WTC11 (cell line): ENCODE measurements at regions not wholly inside any gene's neighbourhood (a gene's known extent, or its start where the extent isn't known, plus 50 kb on each side); places are given as distances from the start of the nearest gene placed in this dataset.

Experiments used
- ATAC-seq: fragments of 200-7000 bp; cut with Tn5 transposase; 2 replicates; pipeline ENCODE4 v1.10.0; 2021; ENCODE audit warnings: mild to moderate bottlenecking, moderate library complexity
- CTCF ChIA-PET: fragments of 300-600 bp; sonication (Branson Sonifier 250); formaldehyde crosslinking; loops from one replicate; lab custom pipeline; 2021; ENCODE audit warnings: antibody characterized with exemption; lab: Charles Lee
- POLR2A ChIA-PET: fragments of 350-600 bp; sonication (Branson Sonifier 250); formaldehyde crosslinking; loops from one replicate; lab custom pipeline; 2021; ENCODE audit warnings: antibody characterized with exemption; lab: Charles Lee
- DNase-seq: peaks from one replicate; pipeline ENCODE4 v3.0.0; 2021; ENCODE audit warnings: low spot score
- H3K27ac Mint-ChIP-seq: 2 replicates; pipeline ENCODE4 v1.8.0; 2021; ENCODE audit warnings: mixed read lengths
- H3K27me3 Mint-ChIP-seq: 2 replicates; pipeline ENCODE4 v1.8.0; 2021; ENCODE audit warnings: low read depth, mild to moderate bottlenecking, moderate library complexity, mixed read lengths
- H3K36me3 Mint-ChIP-seq: 2 replicates; pipeline ENCODE4 v1.8.0; 2021; ENCODE audit warnings: mixed read lengths
- H3K4me1 Mint-ChIP-seq: 2 replicates; pipeline ENCODE4 v1.8.0; 2022; ENCODE audit warnings: mixed read lengths
- H3K4me3 Mint-ChIP-seq: 2 replicates; pipeline ENCODE4 v1.8.0; 2021; ENCODE audit warnings: mild to moderate bottlenecking, moderate library complexity, mixed read lengths
- H3K9me3 Mint-ChIP-seq: 2 replicates; pipeline ENCODE4 v1.8.0; 2021; ENCODE audit warnings: mixed read lengths
- E2F1 ChIP-seq: sonication (generic); formaldehyde crosslinking; IDR thresholded peaks from 2 replicates; pipeline ENCODE4 v1.8.0; 2022; ENCODE audit warnings: mild to moderate bottlenecking, missing genetic modification reagents
- ERG ChIP-seq: fragments of 250-450 bp; sonication (Bioruptor Pico); IDR thresholded peaks from 2 replicates; pipeline ENCODE4 v1.8.0; 2021; ENCODE audit warnings: mild to moderate bottlenecking
- FOXK1 ChIP-seq: sonication (generic); formaldehyde crosslinking; IDR thresholded peaks from 2 replicates; pipeline ENCODE4 v1.8.0; 2022; ENCODE audit warnings: mild to moderate bottlenecking, moderate library complexity, missing genetic modification reagents
- HMGA2 ChIP-seq: fragments of 250-450 bp; sonication (Bioruptor Pico); IDR thresholded peaks from 2 replicates; pipeline ENCODE4 v1.4.0; 2021; ENCODE audit warnings: mild to moderate bottlenecking, moderate library complexity
- IRF2 ChIP-seq: sonication (generic); formaldehyde crosslinking; IDR thresholded peaks from 2 replicates; pipeline ENCODE4 v1.8.0; 2022; ENCODE audit warnings: low read depth, missing genetic modification reagents, borderline replicate concordance
- JAZF1 ChIP-seq: fragments of 250-450 bp; sonication (Bioruptor Pico); IDR thresholded peaks from 2 replicates; pipeline ENCODE4 v1.9.0; 2021; ENCODE audit warnings: moderate library complexity, mild to moderate bottlenecking, inconsistent platforms
- JUN ChIP-seq: sonication (generic); formaldehyde crosslinking; IDR thresholded peaks from 2 replicates; pipeline ENCODE4 v1.8.0; 2023; ENCODE audit warnings: mild to moderate bottlenecking, missing genetic modification reagents
- MLX ChIP-seq: sonication (generic); formaldehyde crosslinking; IDR thresholded peaks from 2 replicates; pipeline ENCODE4 v1.8.1; 2023; ENCODE audit warnings: mild to moderate bottlenecking, missing genetic modification reagents, moderate library complexity
- MYBL2 ChIP-seq: sonication (generic); formaldehyde crosslinking; IDR thresholded peaks from 2 replicates; pipeline ENCODE4 v1.8.1; 2023; ENCODE audit warnings: mild to moderate bottlenecking, moderate library complexity, missing genetic modification reagents
- OVOL2 ChIP-seq: fragments of 250-450 bp; sonication (Bioruptor Pico); IDR thresholded peaks from 2 replicates; pipeline ENCODE4 v1.9.0; 2021; ENCODE audit warnings: mild to moderate bottlenecking, borderline replicate concordance
- PRRX2 ChIP-seq: fragments of 250-450 bp; sonication (Bioruptor Pico); IDR thresholded peaks from 2 replicates; pipeline ENCODE4 v1.8.0; 2021; ENCODE audit warnings: mild to moderate bottlenecking
- RELA ChIP-seq: sonication (generic); formaldehyde crosslinking; IDR thresholded peaks from 2 replicates; pipeline ENCODE4 v1.8.1; 2022; ENCODE audit warnings: missing genetic modification reagents, mild to moderate bottlenecking, borderline replicate concordance
- SOX15 ChIP-seq: fragments of 250-450 bp; sonication (Bioruptor Pico); IDR thresholded peaks from 2 replicates; pipeline ENCODE4 v1.9.0; 2021; ENCODE audit warnings: mild to moderate bottlenecking
- SP1 ChIP-seq: sonication (generic); formaldehyde crosslinking; conservative IDR thresholded peaks from 2 replicates; pipeline ENCODE4 v1.8.1; 2022; ENCODE audit warnings: missing genetic modification reagents
- ZNF121 ChIP-seq: sonication (generic); formaldehyde crosslinking; IDR thresholded peaks from 2 replicates; pipeline ENCODE4 v1.8.0; 2023; ENCODE audit warnings: missing genetic modification reagents
- ZNF138 ChIP-seq: sonication (generic); formaldehyde crosslinking; conservative IDR thresholded peaks from 2 replicates; pipeline ENCODE4 v1.8.1; 2022; ENCODE audit warnings: mild to moderate bottlenecking, moderate library complexity, missing genetic modification reagents
- ZNF263 ChIP-seq: sonication (generic); formaldehyde crosslinking; IDR thresholded peaks from 2 replicates; pipeline ENCODE4 v1.8.1; 2022; ENCODE audit warnings: low read depth, mild to moderate bottlenecking, moderate library complexity, missing genetic modification reagents
- ZNF281 ChIP-seq: sonication (generic); formaldehyde crosslinking; IDR thresholded peaks from 2 replicates; pipeline ENCODE4 v1.8.0; 2023; ENCODE audit warnings: mild to moderate bottlenecking, missing genetic modification reagents
- ZNF317 ChIP-seq: sonication (generic); formaldehyde crosslinking; IDR thresholded peaks from 2 replicates; pipeline ENCODE4 v1.8.1; 2023; ENCODE audit warnings: low read depth, mild to moderate bottlenecking, moderate library complexity, missing genetic modification reagents, borderline replicate concordance
- ZNF532 ChIP-seq: fragments of 250-450 bp; sonication (Bioruptor Pico); IDR thresholded peaks from 2 replicates; pipeline ENCODE4 v1.9.0; 2021; ENCODE audit warnings: mild to moderate bottlenecking, borderline replicate concordance

GRCh38 chr21:14734191-14734590 is 188.1 kb upstream of the SAMSN1 start (continued):
- no peak for TF ChIP-seq ZNF281 (CRISPR knock-in tag)

GRCh38 chr21:14725219-14725618 is 179.1 kb upstream of the SAMSN1 start:
- ChIA-PET CTCF (no interaction called here), POLR2A (no interaction called here)
- peak; percentile 96 for TF ChIP-seq HMGA2 (CRISPR knock-in tag)
- TF ChIP-seq ZNF121, result peak; percentile 21; the same call in 1 of the 2 replicates
- TF ChIP-seq ZNF317 (CRISPR knock-in tag), result no peak

GRCh38 chr21:14722841-14723483 is 176.8 kb upstream of the SAMSN1 start:
- TF ChIP-seq E2F1 (CRISPR knock-in tag) (no peak), JUN (CRISPR knock-in tag) (no peak)
- H3K27me3 Mint-ChIP-seq, result no peaks in the 10 kb centered on the region; the same call in 1 of the 2 replicates
- H3K4me1 Mint-ChIP-seq, result peaks cover 34% of the 10 kb centered on the region
- POLR2A ChIA-PET, result no interaction called here
- H3K36me3 Mint-ChIP-seq, result peaks cover 6% of the 10 kb centered on the region
- peaks cover 14% of the 10 kb centered on the region for H3K9me3 Mint-ChIP-seq
- H3K4me3 Mint-ChIP-seq, result no peak overlapping the region
- CTCF ChIA-PET, result no interaction called here
- DNase-seq, result no peak
- peak overlapping the region; percentile 73 for H3K27ac Mint-ChIP-seq
- ATAC-seq, result peak; percentile 51

More at GRCh38 chr21:14725219-14725618, 179.1 kb upstream of the SAMSN1 start:
- Mint-ChIP-seq H3K27ac (no peak overlapping the region), H3K9me3 (peaks cover 13% of the 10 kb centered on the region), H3K4me1 (peaks cover 23% of the 10 kb centered on the region), H3K36me3 (peaks cover 9% of the 10 kb centered on the region), H3K27me3 (no peaks in the 10 kb centered on the region; the same call in 1 of the 2 replicates), H3K4me3 (no peak overlapping the region)
- ATAC-seq, result no peak
- DNase-seq, result no peak

- no peak overlapping the region for H3K4me3 Mint-ChIP-seq
- peaks cover 6% of the 10 kb centered on the region for H3K36me3 Mint-ChIP-seq
- ChIA-PET POLR2A (no interaction called here), CTCF (no interaction called here)
- H3K27me3 Mint-ChIP-seq, result no peaks in the 10 kb centered on the region; the same call in 1 of the 2 replicates
- peaks cover 13% of the 10 kb centered on the region for H3K9me3 Mint-ChIP-seq
- peaks cover 14% of the 10 kb centered on the region for H3K4me1 Mint-ChIP-seq
- no peak overlapping the region for H3K27ac Mint-ChIP-seq
- TF ChIP-seq ZNF138 (CRISPR knock-in tag) (no peak), SP1 (no peak), ZNF532 (CRISPR knock-in tag) (no peak), IRF2 (CRISPR knock-in tag) (no peak), OVOL2 (CRISPR knock-in tag) (no peak), ZNF263 (CRISPR knock-in tag) (no peak), ERG (CRISPR knock-in tag) (no peak), HMGA2 (CRISPR knock-in tag) (no peak), RELA (CRISPR knock-in tag) (no peak), MLX (CRISPR knock-in tag) (no peak), MYBL2 (CRISPR knock-in tag) (no peak), JAZF1 (CRISPR knock-in tag) (no peak), PRRX2 (no peak), FOXK1 (CRISPR knock-in tag) (no peak), SOX15 (no peak)
- DNase-seq (no peak), ATAC-seq (no peak)
Measured at GRCh38 chr21:14720237-14720636, 174.1 kb upstream of the SAMSN1 start.
